Skin epidermis (tissue), 12 donors: ENCODE measurements at regions not wholly inside any gene's neighbourhood (a gene's known extent, or its start where the extent isn't known, plus 50 kb on each side); places are given as distances from the start of the nearest gene placed in this dataset.
A peak's percentile ranks its signal among the peaks of the same experiment; 100 is the strongest.

Experiments
- H3K27ac ChIP-seq, 21 experiments: fragments of 200-600 bp; sonication (generic) in 11 of 21; one replicate each; pipeline ENCODE4 v1.5.0; 2020; ENCODE audit warnings: mild to moderate bottlenecking in 3 of 21, inconsistent platforms in 2 of 21, moderate library complexity in 2 of 21
- H3K4me3 ChIP-seq, 7 experiments: fragments of 200-600 bp; sonication (generic) in 2 of 7; one replicate each; pipeline ENCODE4 v1.5.0; 2020; ENCODE audit warnings: inconsistent platforms in 2 of 7, mild to moderate bottlenecking in 2 of 7, moderate library complexity in 1 of 7

- H3K27ac ChIP-seq = peak overlapping the region in 1 of 21 experiments; percentile 15
Observed at GRCh38 chr1:165036403-165036802, 320.1 kb downstream of the LMX1A start.

GRCh38 chr1:165034136-165034809 lies 322.2 kb downstream of the LMX1A start:
- Histone ChIP-seq H3K4me3 (no peak overlapping the region), H3K27ac (no peak overlapping the region)

More at GRCh38 chr1:165036403-165036802, 320.1 kb downstream of the LMX1A start:
- no peak overlapping the region for H3K4me3 ChIP-seq

- Histone ChIP-seq H3K27ac (no peak overlapping the region), H3K4me3 (no peak overlapping the region)
Observed at GRCh38 chr1:165031001-165031400, 325.5 kb downstream of the LMX1A start.

GRCh38 chr1:165025805-165026204 lies 330.7 kb downstream of the LMX1A start:
- Histone ChIP-seq H3K27ac (no peak overlapping the region), H3K4me3 (no peak overlapping the region)

- Histone ChIP-seq H3K4me3 (no peak overlapping the region), H3K27ac (no peak overlapping the region)
Observed at GRCh38 chr1:165014753-165015152, 341.8 kb downstream of the LMX1A start.

GRCh38 chr1:165011991-165012531 lies 344.5 kb downstream of the LMX1A start:
- no peak overlapping the region for H3K4me3 ChIP-seq
- H3K27ac ChIP-seq = no peak overlapping the region

- Histone ChIP-seq H3K27ac (no peak overlapping the region), H3K4me3 (no peak overlapping the region)
Observed at GRCh38 chr1:165011186-165011585, 345.3 kb downstream of the LMX1A start.

- Histone ChIP-seq H3K4me3 (no peak overlapping the region), H3K27ac (no peak overlapping the region)
Observed at GRCh38 chr1:165010418-165011070, 346.0 kb downstream of the LMX1A start.

- H3K4me3 ChIP-seq = no peak overlapping the region
- no peak overlapping the region for H3K27ac ChIP-seq
Observed at GRCh38 chr1:165006831-165007230, 349.7 kb downstream of the LMX1A start.

- Histone ChIP-seq H3K27ac (no peak overlapping the region), H3K4me3 (no peak overlapping the region)
Observed at GRCh38 chr1:164999146-164999545, 357.4 kb downstream of the LMX1A start.

GRCh38 chr1:164991763-164992314 lies 364.7 kb downstream of the LMX1A start:
- Histone ChIP-seq H3K27ac (no peak overlapping the region), H3K4me3 (no peak overlapping the region)

- Histone ChIP-seq H3K27ac (no peak overlapping the region), H3K4me3 (no peak overlapping the region)
Observed at GRCh38 chr1:164983023-164983650, 373.4 kb downstream of the LMX1A start.

- Histone ChIP-seq H3K27ac (no peak overlapping the region), H3K4me3 (no peak overlapping the region)
Observed at GRCh38 chr1:164982545-164982944, 374.0 kb downstream of the LMX1A start.

GRCh38 chr1:164977561-164977960 lies 379.0 kb downstream of the LMX1A start:
- Histone ChIP-seq H3K4me3 (no peak overlapping the region), H3K27ac (no peak overlapping the region)

GRCh38 chr1:164971921-164972415 lies 384.5 kb downstream of the LMX1A start:
- Histone ChIP-seq H3K27ac (no peak overlapping the region), H3K4me3 (no peak overlapping the region)

GRCh38 chr1:164971391-164971790 lies 385.1 kb downstream of the LMX1A start:
- H3K27ac ChIP-seq = no peak overlapping the region
- H3K4me3 ChIP-seq = no peak overlapping the region

- Histone ChIP-seq H3K4me3 (no peak overlapping the region), H3K27ac (no peak overlapping the region)
Observed at GRCh38 chr1:164969253-164969652, 387.3 kb downstream of the LMX1A start.

GRCh38 chr1:164967300-164967699 lies 389.2 kb downstream of the LMX1A start:
- Histone ChIP-seq H3K4me3 (no peak overlapping the region), H3K27ac (no peak overlapping the region)

- no peak overlapping the region for H3K27ac ChIP-seq
- H3K4me3 ChIP-seq = no peak overlapping the region
Observed at GRCh38 chr1:164961715-164962114, 394.8 kb downstream of the LMX1A start.

GRCh38 chr1:164958982-164959768 lies 397.3 kb downstream of the LMX1A start:
- Histone ChIP-seq H3K4me3 (no peak overlapping the region), H3K27ac (no peak overlapping the region)
